ENCODE measurements at regions not wholly inside any gene's neighbourhood (a gene's known extent, or its start where the extent isn't known, plus 50 kb on each side); places are given as distances from the start of the nearest gene placed in this dataset.

GRCh38 chr21:22314963-22315362 is 1316.8 kb downstream of the NCAM2 start:
- H3K9me3 ChIP-seq (ENCODE audit: control insufficient read depth, insufficient read depth, low read length): peaks cover 2% of the 10 kb centered on the region
- Mint-ChIP-seq H3K4me3 (no peak overlapping the region), H3K4me1 (no peaks in the 10 kb centered on the region), H3K27ac (no peak overlapping the region), H3K36me3 (no peaks in the 10 kb centered on the region), H3K9me3 (peaks cover 12 to 18% of the 10 kb centered on the region in 2 donors), H3K27me3 (ENCODE audit: low read depth in 2 of 2) (no peaks in the 10 kb centered on the region)
- no peak overlapping the region for H3K27ac ChIP-seq (ENCODE audit: low read length)
- intact Hi-C loops (cut with micrococcal nuclease): no loop called here
- no peaks in the 10 kb centered on the region for H3K4me1 ChIP-seq (ENCODE audit: control insufficient read depth, insufficient read depth, low read length)
- H3K36me3 ChIP-seq (ENCODE audit: control insufficient read depth, insufficient read depth, low read length): no peaks in the 10 kb centered on the region
- DNase-seq: no peak
- TF ChIP-seq, protein P1, sequence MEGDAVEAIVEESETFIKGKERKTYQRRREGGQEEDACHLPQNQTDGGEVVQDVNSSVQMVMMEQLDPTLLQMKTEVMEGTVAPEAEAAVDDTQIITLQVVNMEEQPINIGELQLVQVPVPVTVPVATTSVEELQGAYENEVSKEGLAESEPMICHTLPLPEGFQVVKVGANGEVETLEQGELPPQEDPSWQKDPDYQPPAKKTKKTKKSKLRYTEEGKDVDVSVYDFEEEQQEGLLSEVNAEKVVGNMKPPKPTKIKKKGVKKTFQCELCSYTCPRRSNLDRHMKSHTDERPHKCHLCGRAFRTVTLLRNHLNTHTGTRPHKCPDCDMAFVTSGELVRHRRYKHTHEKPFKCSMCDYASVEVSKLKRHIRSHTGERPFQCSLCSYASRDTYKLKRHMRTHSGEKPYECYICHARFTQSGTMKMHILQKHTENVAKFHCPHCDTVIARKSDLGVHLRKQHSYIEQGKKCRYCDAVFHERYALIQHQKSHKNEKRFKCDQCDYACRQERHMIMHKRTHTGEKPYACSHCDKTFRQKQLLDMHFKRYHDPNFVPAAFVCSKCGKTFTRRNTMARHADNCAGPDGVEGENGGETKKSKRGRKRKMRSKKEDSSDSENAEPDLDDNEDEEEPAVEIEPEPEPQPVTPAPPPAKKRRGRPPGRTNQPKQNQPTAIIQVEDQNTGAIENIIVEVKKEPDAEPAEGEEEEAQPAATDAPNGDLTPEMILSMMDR (IDR thresholded peaks at IDR 0.05): no peak
- no CpG with 5 or more reads among the region's 1 CpG for WGBS (ENCODE audit: insufficient coverage)
- H3K27me3 ChIP-seq (ENCODE audit: control insufficient read depth, insufficient read depth, low read length): no peaks in the 10 kb centered on the region
- H3K4me3 ChIP-seq (ENCODE audit: low read length): no peak overlapping the region
- no peak for ATAC-seq

DNA sequence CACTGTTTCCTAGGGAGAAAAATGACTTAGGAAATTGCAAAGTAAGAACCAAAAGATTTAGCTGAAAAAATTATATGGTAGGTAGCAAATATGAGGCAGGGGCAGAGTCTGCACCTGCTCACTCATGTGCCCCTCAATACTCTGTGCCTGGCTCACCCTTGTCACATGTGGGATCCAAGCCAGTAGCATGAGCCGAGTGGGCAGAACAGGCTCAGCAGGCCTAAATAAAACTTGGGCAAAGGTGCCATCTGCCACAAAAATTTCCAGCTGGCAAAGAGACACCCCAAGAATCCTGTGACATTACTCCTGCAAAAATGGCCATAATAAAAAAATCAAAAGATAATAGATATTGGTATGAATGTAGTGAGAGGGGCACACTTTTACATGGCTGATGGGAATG is 1321.2 kb downstream of the NCAM2 start:
- WGBS (ENCODE audit: insufficient coverage): 92% methylated on average over 1 of the region's 1 CpG

GRCh38 chr21:22342889-22343288 is 1344.7 kb downstream of the NCAM2 start:
- peaks cover 12% of the 10 kb centered on the region for H3K9me3 ChIP-seq (ENCODE audit: control insufficient read depth, insufficient read depth, low read length)
- no peak overlapping the region for H3K27ac Mint-ChIP-seq
- H3K9me3 Mint-ChIP-seq: peaks cover 24 to 32% of the 10 kb centered on the region in 2 donors
- no peaks in the 10 kb centered on the region for H3K27me3 ChIP-seq (ENCODE audit: control insufficient read depth, insufficient read depth, low read length)
- H3K27ac ChIP-seq (ENCODE audit: low read length): no peak overlapping the region
- DNase-seq (no peak), ATAC-seq (no peak)
- TF ChIP-seq, protein P1 (IDR thresholded peaks at IDR 0.05): no peak
- no peak overlapping the region for H3K4me3 ChIP-seq (ENCODE audit: low read length)
- no peaks in the 10 kb centered on the region for H3K4me1 Mint-ChIP-seq
- H3K27me3 Mint-ChIP-seq (ENCODE audit: low read depth in 2 of 2): no peaks in the 10 kb centered on the region
- H3K36me3 ChIP-seq (ENCODE audit: control insufficient read depth, insufficient read depth, low read length): no peaks in the 10 kb centered on the region
- H3K4me1 ChIP-seq (ENCODE audit: control insufficient read depth, insufficient read depth, low read length): no peaks in the 10 kb centered on the region
- H3K4me3 Mint-ChIP-seq: no peak overlapping the region
- 0% methylated on average over 1 of the region's 1 CpG for WGBS (ENCODE audit: insufficient coverage)
- intact Hi-C loops (cut with micrococcal nuclease): no loop called here
- peaks cover 40% of the 10 kb centered on the region for H3K36me3 Mint-ChIP-seq

More for the DNA sequence above, 1321.2 kb downstream of the NCAM2 start:
- Histone ChIP-seq H3K27ac (ENCODE audit: low read length) (no peak overlapping the region), H3K4me3 (ENCODE audit: low read length) (no peak overlapping the region), H3K9me3 (ENCODE audit: control insufficient read depth, insufficient read depth, low read length) (peaks cover 2% of the 10 kb centered on the region), H3K36me3 (ENCODE audit: control insufficient read depth, insufficient read depth, low read length) (no peaks in the 10 kb centered on the region), H3K27me3 (ENCODE audit: control insufficient read depth, insufficient read depth, low read length) (no peaks in the 10 kb centered on the region), H3K4me1 (ENCODE audit: control insufficient read depth, insufficient read depth, low read length) (no peaks in the 10 kb centered on the region)
- ATAC-seq (no peak), DNase-seq (no peak)
- Mint-ChIP-seq H3K36me3 (no peaks in the 10 kb centered on the region), H3K27ac (no peak overlapping the region), H3K9me3 (peaks cover 13 to 20% of the 10 kb centered on the region in 2 donors), H3K4me3 (no peak overlapping the region), H3K27me3 (ENCODE audit: low read depth in 2 of 2) (no peaks in the 10 kb centered on the region), H3K4me1 (no peaks in the 10 kb centered on the region)
- intact Hi-C loops (cut with micrococcal nuclease): no loop called here
- TF ChIP-seq, protein P1 (IDR thresholded peaks at IDR 0.05): no peak

DNA sequence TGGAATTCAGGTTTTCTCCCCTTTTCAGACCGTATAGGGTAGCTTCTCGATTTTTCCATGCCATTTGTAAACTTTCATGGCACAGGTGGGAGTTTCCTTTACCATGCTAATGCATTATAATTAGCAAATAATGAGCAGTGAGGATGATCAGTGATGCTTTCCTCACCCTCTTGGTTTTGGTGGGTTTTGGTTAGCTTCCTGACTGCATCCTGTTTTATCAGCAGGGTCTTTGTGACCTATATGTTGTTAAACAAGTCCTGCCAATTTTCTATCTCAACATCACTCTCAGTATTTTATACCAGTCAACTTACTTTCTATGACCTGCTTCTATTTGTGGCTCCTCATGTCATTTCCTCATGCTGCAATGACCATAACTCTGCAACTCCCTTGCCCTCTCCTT is 1345.1 kb downstream of the NCAM2 start:
- Mint-ChIP-seq H3K9me3 (peaks cover 24 to 35% of the 10 kb centered on the region in 2 donors), H3K36me3 (peaks cover 44% of the 10 kb centered on the region), H3K27ac (no peak overlapping the region), H3K4me3 (no peak overlapping the region), H3K27me3 (ENCODE audit: low read depth in 2 of 2) (no peaks in the 10 kb centered on the region), H3K4me1 (no peaks in the 10 kb centered on the region)
- ATAC-seq (no peak), DNase-seq (no peak)
- peaks cover 12% of the 10 kb centered on the region for H3K9me3 ChIP-seq (ENCODE audit: control insufficient read depth, insufficient read depth, low read length)
- no peaks in the 10 kb centered on the region for H3K27me3 ChIP-seq (ENCODE audit: control insufficient read depth, insufficient read depth, low read length)
- H3K36me3 ChIP-seq (ENCODE audit: control insufficient read depth, insufficient read depth, low read length): no peaks in the 10 kb centered on the region
- no peak overlapping the region for H3K27ac ChIP-seq (ENCODE audit: low read length)
- TF ChIP-seq, protein P1 (IDR thresholded peaks at IDR 0.05): no peak
- 40% methylated on average over 1 of the region's 2 CpGs for WGBS (ENCODE audit: insufficient coverage)
- intact Hi-C loops (cut with micrococcal nuclease): no loop called here
- no peaks in the 10 kb centered on the region for H3K4me1 ChIP-seq (ENCODE audit: control insufficient read depth, insufficient read depth, low read length)
- no peak overlapping the region for H3K4me3 ChIP-seq (ENCODE audit: low read length)

All from natural killer cell (primary cell).